ENCODE measurements at regions not wholly inside any gene's neighbourhood (a gene's known extent, or its start where the extent isn't known, plus 50 kb on each side); places are given as distances from the start of the nearest gene placed in this dataset.
"Not testable (repeated sequence)": the region's sequence is repeated elsewhere in the genome, so short reads cannot be mapped to it uniquely, and the experiment has no call there.

GRCh38 chr18:43887491-43887890, 610.2 kb upstream of the SYT4 start:
- no peak for DNase-seq

- no peak for DNase-seq
Observed at GRCh38 chr18:43888598-43888997, 611.3 kb upstream of the SYT4 start.

GRCh38 chr18:43893001-43893637, 615.8 kb upstream of the SYT4 start:
- DNase-seq: no peak

- DNase-seq: no peak
Observed at GRCh38 chr18:43904209-43904837, 627.0 kb upstream of the SYT4 start.

GRCh38 chr18:43914018-43914417, 636.7 kb upstream of the SYT4 start:
- no peak for DNase-seq

GRCh38 chr18:43916984-43917383, 639.7 kb upstream of the SYT4 start:
- DNase-seq: no peak

GRCh38 chr18:43917520-43917919, 640.2 kb upstream of the SYT4 start:
- DNase-seq: no peak

GRCh38 chr18:43919551-43919950, 642.3 kb upstream of the SYT4 start:
- DNase-seq: no peak

GRCh38 chr18:43931439-43931838, 654.1 kb upstream of the SYT4 start:
- DNase-seq: no peak

GRCh38 chr18:43932140-43932539, 654.9 kb upstream of the SYT4 start:
- no peak for DNase-seq

- no peak for DNase-seq
Observed at GRCh38 chr18:43933177-43933576, 655.9 kb upstream of the SYT4 start.

- DNase-seq: no peak
Observed at GRCh38 chr18:43934322-43934721, 657.0 kb upstream of the SYT4 start.

GRCh38 chr18:43934781-43935471, 657.6 kb upstream of the SYT4 start:
- no peak for DNase-seq

- no peak for DNase-seq
Observed at GRCh38 chr18:43936176-43936575, 658.9 kb upstream of the SYT4 start.

GRCh38 chr18:43949291-43949690, 672.0 kb upstream of the SYT4 start:
- DNase-seq: no peak

GRCh38 chr18:43950062-43950461, 672.8 kb upstream of the SYT4 start:
- no peak for DNase-seq

- no peak for DNase-seq
Observed at GRCh38 chr18:43952398-43952797, 675.1 kb upstream of the SYT4 start.

GRCh38 chr18:43961722-43962121, 684.4 kb upstream of the SYT4 start:
- DNase-seq: no peak

GRCh38 chr18:43964666-43965065, 687.4 kb upstream of the SYT4 start:
- no peak for DNase-seq

GRCh38 chr18:43965691-43966090, 688.4 kb upstream of the SYT4 start:
- no peak for DNase-seq

GRCh38 chr18:43970656-43971055, 693.4 kb upstream of the SYT4 start:
- no peak for DNase-seq

GRCh38 chr18:43978174-43978573, 700.9 kb upstream of the SYT4 start:
- no peak for DNase-seq

- DNase-seq: no peak
Observed at GRCh38 chr18:43982582-43982981, 698.1 kb upstream of the SETBP1 start.

- DNase-seq: not testable (repeated sequence)
Observed at GRCh38 chr18:43987061-43987460, 693.6 kb upstream of the SETBP1 start.
